ENCODE measurements at regions not wholly inside any gene's neighbourhood (a gene's known extent, or its start where the extent isn't known, plus 50 kb on each side); places are given as distances from the start of the nearest gene placed in this dataset.
"Not testable (repeated sequence)": the region's sequence is repeated elsewhere in the genome, so short reads cannot be mapped to it uniquely, and the experiment has no call there.

DNA sequence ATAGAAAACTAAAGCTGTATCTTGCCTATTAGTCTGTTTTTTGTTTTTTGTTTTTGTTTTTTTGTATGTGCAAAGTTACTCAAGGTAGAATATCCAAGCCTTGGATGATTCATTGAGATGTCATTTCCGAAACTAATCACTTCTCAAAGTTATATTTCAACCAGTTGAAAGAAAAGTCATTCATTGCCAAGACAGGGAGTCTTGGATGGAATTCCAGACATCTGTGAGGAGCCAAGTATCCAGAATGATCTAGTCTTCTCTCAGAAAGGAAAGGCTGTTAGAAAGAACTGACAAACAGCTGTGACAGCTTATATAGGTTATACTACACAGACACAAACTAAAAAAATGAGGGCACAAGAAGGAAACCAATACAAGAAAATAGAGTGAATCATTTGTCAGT lies 141.1 kb upstream of the NDST3 start:
- in situ Hi-C loops (cut with HindIII; ENCODE audit: low sequenced_read_pairs) = no loop called here

DNA sequence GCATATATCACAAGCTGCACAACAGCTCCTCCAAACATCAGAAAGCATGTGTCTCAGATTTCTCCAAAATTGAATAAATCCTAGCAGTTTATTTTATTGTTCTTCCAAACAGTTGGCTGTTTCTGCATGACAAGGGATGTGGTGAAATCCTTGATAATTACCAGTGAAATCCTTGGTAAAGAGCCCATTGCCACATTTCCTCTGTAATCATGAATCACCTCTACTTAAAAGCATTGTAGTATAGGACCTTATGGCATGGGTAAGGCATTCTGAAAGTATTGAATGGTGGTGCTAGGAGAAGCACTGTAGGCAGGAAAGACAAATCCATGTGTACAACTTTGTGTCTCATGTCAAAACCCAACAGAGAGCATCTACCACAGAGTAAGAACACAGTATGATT lies 135.8 kb upstream of the NDST3 start:
- in situ Hi-C loops (cut with HindIII; ENCODE audit: low sequenced_read_pairs) = no loop called here

DNA sequence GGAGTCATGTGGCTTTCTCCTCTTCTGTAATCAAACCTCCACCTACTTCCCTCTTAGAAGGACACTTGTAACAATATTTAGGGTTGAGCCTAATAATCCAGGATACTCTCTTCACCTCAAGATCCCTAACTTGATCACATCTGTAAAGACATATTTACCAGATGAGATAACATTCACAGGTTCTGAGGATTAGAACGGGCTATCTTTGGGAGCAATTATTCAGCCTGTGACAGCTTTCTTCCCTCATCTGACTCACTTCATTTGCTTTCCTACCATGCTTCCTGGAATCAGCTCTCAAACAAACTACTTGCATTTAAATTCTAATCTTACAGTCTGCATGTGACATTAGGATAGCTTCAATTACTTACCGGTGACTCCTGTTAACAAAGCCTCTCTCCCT lies 133.5 kb upstream of the NDST3 start:
- in situ Hi-C loops (cut with HindIII; ENCODE audit: low sequenced_read_pairs) = no loop called here

- in situ Hi-C loops (cut with HindIII; ENCODE audit: low sequenced_read_pairs) = no loop called here
Observed at GRCh38 chr4:117907646-117908045, 126.6 kb upstream of the NDST3 start.

DNA sequence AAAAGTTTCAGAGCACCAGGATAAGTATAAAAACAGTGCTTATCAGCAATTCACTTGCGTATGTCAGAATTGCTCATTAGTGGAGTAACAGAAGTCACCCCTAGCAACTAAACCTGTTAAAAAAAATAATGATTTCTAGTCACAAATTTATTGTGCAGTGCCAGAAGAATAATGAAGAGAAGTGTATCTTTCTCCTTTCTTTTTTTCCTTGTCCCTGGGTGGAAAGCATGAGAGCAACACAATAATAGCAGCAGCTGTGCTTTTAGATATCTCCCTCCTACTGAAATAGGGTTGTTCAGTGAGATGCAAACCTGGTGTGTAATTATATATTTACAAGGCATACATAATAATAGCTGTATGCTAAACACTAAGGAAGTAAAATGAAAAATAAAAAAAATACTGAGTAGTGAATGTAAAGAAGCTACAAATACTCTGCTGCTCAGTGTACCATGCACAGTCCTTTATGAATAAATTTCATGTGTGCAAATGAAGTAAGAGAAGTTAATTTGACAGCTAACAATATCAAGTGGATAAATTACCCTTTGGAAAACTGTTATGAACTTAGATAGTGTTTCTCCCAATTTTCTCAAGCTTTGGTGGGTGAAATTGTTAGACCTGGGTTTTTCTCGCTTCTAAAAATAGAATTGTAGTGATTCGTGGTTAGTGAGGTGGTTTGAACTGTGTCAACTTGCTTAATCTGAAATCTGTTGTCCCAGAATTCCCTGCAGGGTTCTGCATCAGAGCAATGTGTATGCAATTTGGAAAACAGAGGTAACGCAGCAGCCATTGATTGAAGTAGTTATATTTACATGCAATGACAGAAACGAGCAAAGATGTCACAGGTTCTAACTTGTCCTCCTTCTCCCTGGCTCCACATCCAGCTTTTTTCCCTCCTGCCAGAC lies 125.7 kb upstream of the NDST3 start:
- in situ Hi-C loops (cut with HindIII; ENCODE audit: low sequenced_read_pairs) = no loop called here

DNA sequence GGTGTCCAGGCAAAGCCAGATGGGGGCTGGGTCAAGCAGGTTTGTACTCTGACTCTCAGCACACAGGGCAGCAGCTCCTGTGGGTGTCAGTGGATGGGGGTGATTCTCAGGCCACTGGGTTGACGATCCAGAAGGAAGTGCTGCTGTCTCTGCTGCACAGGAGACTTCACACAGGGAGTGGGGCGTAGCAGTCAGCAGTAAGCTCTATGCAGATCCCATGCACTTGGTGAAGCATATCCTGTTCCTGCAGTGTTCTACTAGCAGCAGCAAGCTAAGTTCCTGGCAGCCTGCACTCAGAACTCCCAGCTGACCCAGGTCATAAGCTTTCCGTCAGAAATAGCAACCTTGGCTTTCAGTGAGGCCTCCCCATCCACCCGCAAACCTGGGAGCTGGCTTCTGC lies 117.6 kb upstream of the NDST3 start:
- in situ Hi-C loops (cut with HindIII; ENCODE audit: low sequenced_read_pairs) = no loop called here

DNA sequence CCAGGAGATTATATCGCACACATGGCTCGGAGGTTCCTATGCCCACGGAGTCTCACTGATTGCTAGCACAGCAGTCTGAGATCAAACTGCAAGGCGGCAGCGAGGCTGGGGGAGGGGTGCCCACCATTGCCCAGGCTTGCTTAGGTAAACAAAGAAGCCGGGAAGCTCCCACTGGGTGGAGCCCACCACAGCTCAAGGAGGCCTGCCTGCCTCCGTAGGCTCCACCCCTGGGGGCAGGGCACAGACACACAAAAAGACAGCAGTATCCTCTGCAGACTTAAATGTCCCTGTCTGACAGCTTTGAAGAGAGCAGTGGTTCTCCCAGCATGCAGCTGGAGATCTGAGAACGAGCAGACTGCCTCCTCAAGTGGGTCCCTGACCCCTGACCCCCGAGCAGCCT lies 112.0 kb upstream of the NDST3 start:
- in situ Hi-C loops (cut with HindIII; ENCODE audit: low sequenced_read_pairs) = not testable (repeated sequence)

GRCh38 chr4:117927823-117928222 lies 106.5 kb upstream of the NDST3 start:
- in situ Hi-C loops (cut with HindIII; ENCODE audit: low sequenced_read_pairs) = not testable (repeated sequence)

GRCh38 chr4:117941611-117942010 lies 92.7 kb upstream of the NDST3 start:
- in situ Hi-C loops (cut with HindIII; ENCODE audit: low sequenced_read_pairs) = no loop called here

GRCh38 chr4:117949621-117950020 lies 84.7 kb upstream of the NDST3 start:
- in situ Hi-C loops (cut with HindIII; ENCODE audit: low sequenced_read_pairs) = no loop called here

GRCh38 chr4:117957571-117957970 lies 76.7 kb upstream of the NDST3 start:
- in situ Hi-C loops (cut with HindIII; ENCODE audit: low sequenced_read_pairs) = no loop called here

DNA sequence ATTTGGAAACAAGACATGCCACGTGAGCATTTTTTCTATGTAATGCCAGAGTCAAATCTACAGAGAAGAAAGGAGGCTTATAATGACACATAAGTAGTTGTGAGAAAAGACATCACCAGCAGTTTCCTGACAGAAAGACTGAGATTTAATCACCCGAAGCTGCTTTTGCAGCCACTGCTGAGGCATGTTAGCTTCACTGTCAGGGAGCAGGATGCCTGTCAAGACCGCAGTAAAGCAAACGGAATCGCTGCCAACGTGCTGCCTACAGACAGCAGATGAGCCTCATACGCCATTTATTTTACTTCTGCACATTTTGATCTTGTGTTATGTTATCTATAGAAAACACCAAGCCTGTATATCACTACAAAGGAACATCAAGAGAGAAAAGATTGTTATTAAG lies 68.7 kb upstream of the NDST3 start:
- in situ Hi-C loops (cut with HindIII; ENCODE audit: low sequenced_read_pairs) = no loop called here

GRCh38 chr4:117968606-117969005 lies 65.7 kb upstream of the NDST3 start:
- in situ Hi-C loops (cut with HindIII; ENCODE audit: low sequenced_read_pairs) = no loop called here

GRCh38 chr4:117971403-117971802 lies 62.9 kb upstream of the NDST3 start:
- in situ Hi-C loops (cut with HindIII; ENCODE audit: low sequenced_read_pairs) = no loop called here

DNA sequence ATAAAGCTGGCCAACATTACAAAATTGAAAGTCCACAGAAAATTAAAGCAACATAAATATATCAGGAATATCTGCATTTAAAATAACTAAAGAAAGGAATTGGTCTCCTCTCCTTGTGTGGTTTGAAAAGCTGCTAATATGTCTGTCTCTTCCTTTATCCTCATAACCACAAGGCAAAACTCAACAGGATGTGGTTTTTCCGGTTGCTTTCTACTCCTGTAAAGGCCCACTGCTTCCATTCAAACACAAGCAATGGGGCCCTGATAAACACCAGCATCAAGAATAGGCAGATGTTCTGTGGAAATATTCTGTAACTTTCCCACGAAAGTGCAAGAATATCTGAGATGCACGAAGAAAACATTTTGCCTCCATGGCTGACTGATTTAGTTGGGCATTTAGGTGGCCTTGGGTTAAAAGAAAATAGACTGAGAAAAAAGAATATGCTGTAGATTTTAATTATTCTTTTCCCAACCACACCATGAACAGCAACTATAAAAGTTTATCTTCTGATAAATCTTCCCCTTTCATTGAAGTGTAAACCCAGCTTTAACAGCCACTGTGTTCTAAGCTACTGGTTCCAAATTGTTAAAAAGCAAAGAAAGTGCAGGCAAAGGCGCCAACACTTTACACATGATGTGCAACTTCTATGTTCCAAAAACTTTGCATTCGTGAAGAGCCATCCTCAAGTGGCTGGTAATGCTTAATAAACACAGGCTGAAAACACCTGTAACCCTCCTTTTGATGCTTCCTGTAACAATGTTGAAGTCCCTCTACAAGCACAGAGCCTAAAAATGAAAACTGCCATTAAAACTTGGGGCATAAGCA lies 50.5 kb upstream of the NDST3 start:
- in situ Hi-C loops (cut with HindIII; ENCODE audit: low sequenced_read_pairs) = no loop called here

DNA sequence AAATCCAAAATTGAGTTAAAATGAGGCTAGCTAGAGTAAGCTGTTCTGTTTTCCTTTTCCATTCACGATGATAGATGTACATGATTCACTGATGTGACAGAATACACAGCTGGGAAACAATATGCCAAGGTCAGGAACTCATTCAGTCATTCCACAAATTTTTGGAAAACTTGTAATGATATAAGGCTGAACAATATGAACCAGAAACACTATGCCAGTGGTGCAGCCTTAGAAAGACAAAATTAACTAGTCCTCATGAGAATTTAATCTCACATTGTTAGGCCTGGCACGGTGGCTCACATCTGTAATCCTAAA lies 50.0 kb upstream of the NDST3 start:
- in situ Hi-C loops (cut with HindIII; ENCODE audit: low sequenced_read_pairs) = no loop called here

All from DLD1 (cell line).